ENCODE measurements at regions not wholly inside any gene's neighbourhood (a gene's known extent, or its start where the extent isn't known, plus 50 kb on each side); places are given as distances from the start of the nearest gene placed in this dataset.
A peak's percentile ranks its signal among the peaks of the same experiment; 100 is the strongest.

- no peak overlapping the region for H3K9ac ChIP-seq (ENCODE audit: low read length)
- H3K4me3 ChIP-seq (ENCODE audit: low read length), result no peak overlapping the region
- peaks cover 31% of the 10 kb centered on the region for H3K4me1 ChIP-seq (ENCODE audit: control insufficient read depth, insufficient read depth, low read length)
- no peaks in the 10 kb centered on the region for H3K36me3 ChIP-seq (ENCODE audit: control insufficient read depth, insufficient read depth, low read length, severe bottlenecking)
- no peak for DNase-seq (ENCODE audit: low read depth)
- no peaks in the 10 kb centered on the region for H3K27me3 ChIP-seq (replicated peaks; ENCODE audit: control insufficient read depth, insufficient read depth, low read length)
- H3K9me3 ChIP-seq (ENCODE audit: control insufficient read depth, low read length), result no peaks in the 10 kb centered on the region
Observed at GRCh38 chr20:40512591-40512990, 176.4 kb downstream of the MAFB start.

- H3K9ac ChIP-seq (ENCODE audit: low read length), result peak overlapping the region; percentile 36
- no peak overlapping the region for H3K4me3 ChIP-seq (ENCODE audit: low read length)
- H3K27me3 ChIP-seq (replicated peaks; ENCODE audit: control insufficient read depth, insufficient read depth, low read length), result no peaks in the 10 kb centered on the region
- no peaks in the 10 kb centered on the region for H3K9me3 ChIP-seq (ENCODE audit: control insufficient read depth, low read length)
- peaks cover 39% of the 10 kb centered on the region for H3K4me1 ChIP-seq (ENCODE audit: control insufficient read depth, insufficient read depth, low read length)
- no peak for DNase-seq (ENCODE audit: low read depth)
- H3K36me3 ChIP-seq (ENCODE audit: control insufficient read depth, insufficient read depth, low read length, severe bottlenecking), result no peaks in the 10 kb centered on the region
Observed at GRCh38 chr20:40511478-40511877, 177.6 kb downstream of the MAFB start.

GRCh38 chr20:40510622-40511021 lies 178.4 kb downstream of the MAFB start:
- Histone ChIP-seq H3K4me1 (ENCODE audit: control insufficient read depth, insufficient read depth, low read length) (peaks cover 48% of the 10 kb centered on the region), H3K4me3 (ENCODE audit: low read length) (no peak overlapping the region), H3K36me3 (ENCODE audit: control insufficient read depth, insufficient read depth, low read length, severe bottlenecking) (no peaks in the 10 kb centered on the region), H3K9me3 (ENCODE audit: control insufficient read depth, low read length) (no peaks in the 10 kb centered on the region), H3K27me3 (replicated peaks; ENCODE audit: control insufficient read depth, insufficient read depth, low read length) (no peaks in the 10 kb centered on the region), H3K9ac (ENCODE audit: low read length) (no peak overlapping the region)
- DNase-seq (ENCODE audit: low read depth), result no peak

- Histone ChIP-seq H3K9ac (ENCODE audit: low read length) (no peak overlapping the region), H3K36me3 (ENCODE audit: control insufficient read depth, insufficient read depth, low read length, severe bottlenecking) (no peaks in the 10 kb centered on the region), H3K4me3 (ENCODE audit: low read length) (no peak overlapping the region), H3K9me3 (ENCODE audit: control insufficient read depth, low read length) (no peaks in the 10 kb centered on the region), H3K27me3 (replicated peaks; ENCODE audit: control insufficient read depth, insufficient read depth, low read length) (no peaks in the 10 kb centered on the region), H3K4me1 (ENCODE audit: control insufficient read depth, insufficient read depth, low read length) (peaks cover 50% of the 10 kb centered on the region)
- DNase-seq (ENCODE audit: low read depth), result no peak
Observed at GRCh38 chr20:40508821-40509220, 180.2 kb downstream of the MAFB start.

- peaks cover 42% of the 10 kb centered on the region for H3K4me1 ChIP-seq (ENCODE audit: control insufficient read depth, insufficient read depth, low read length)
- no peak overlapping the region for H3K4me3 ChIP-seq (ENCODE audit: low read length)
- DNase-seq (ENCODE audit: low read depth), result peak; percentile 95
- no peaks in the 10 kb centered on the region for H3K36me3 ChIP-seq (ENCODE audit: control insufficient read depth, insufficient read depth, low read length, severe bottlenecking)
- H3K9ac ChIP-seq (ENCODE audit: low read length), result peak overlapping the region; percentile 70
- no peaks in the 10 kb centered on the region for H3K9me3 ChIP-seq (ENCODE audit: control insufficient read depth, low read length)
- H3K27me3 ChIP-seq (replicated peaks; ENCODE audit: control insufficient read depth, insufficient read depth, low read length), result no peaks in the 10 kb centered on the region
Observed at GRCh38 chr20:40506537-40506939, 182.5 kb downstream of the MAFB start.

GRCh38 chr20:40503119-40503518 lies 185.9 kb downstream of the MAFB start:
- DNase-seq (ENCODE audit: low read depth), result peak; percentile 7
- H3K4me1 ChIP-seq (ENCODE audit: control insufficient read depth, insufficient read depth, low read length), result peaks cover 38% of the 10 kb centered on the region
- no peaks in the 10 kb centered on the region for H3K36me3 ChIP-seq (ENCODE audit: control insufficient read depth, insufficient read depth, low read length, severe bottlenecking)

GRCh38 chr20:40502576-40502975 lies 186.5 kb downstream of the MAFB start:
- Histone ChIP-seq H3K4me3 (ENCODE audit: low read length) (no peak overlapping the region), H3K9ac (ENCODE audit: low read length) (no peak overlapping the region), H3K4me1 (ENCODE audit: control insufficient read depth, insufficient read depth, low read length) (peaks cover 38% of the 10 kb centered on the region), H3K27me3 (replicated peaks; ENCODE audit: control insufficient read depth, insufficient read depth, low read length) (no peaks in the 10 kb centered on the region), H3K9me3 (ENCODE audit: control insufficient read depth, low read length) (no peaks in the 10 kb centered on the region), H3K36me3 (ENCODE audit: control insufficient read depth, insufficient read depth, low read length, severe bottlenecking) (no peaks in the 10 kb centered on the region)
- no peak for DNase-seq (ENCODE audit: low read depth)

More at GRCh38 chr20:40503119-40503518, 185.9 kb downstream of the MAFB start:
- Histone ChIP-seq H3K9ac (ENCODE audit: low read length) (no peak overlapping the region), H3K4me3 (ENCODE audit: low read length) (no peak overlapping the region), H3K27me3 (replicated peaks; ENCODE audit: control insufficient read depth, insufficient read depth, low read length) (no peaks in the 10 kb centered on the region), H3K9me3 (ENCODE audit: control insufficient read depth, low read length) (no peaks in the 10 kb centered on the region)

- no peak overlapping the region for H3K4me3 ChIP-seq (ENCODE audit: low read length)
- H3K36me3 ChIP-seq (ENCODE audit: control insufficient read depth, insufficient read depth, low read length, severe bottlenecking), result no peaks in the 10 kb centered on the region
- DNase-seq (ENCODE audit: low read depth), result no peak
- H3K9ac ChIP-seq (ENCODE audit: low read length), result no peak overlapping the region
- H3K9me3 ChIP-seq (ENCODE audit: control insufficient read depth, low read length), result no peaks in the 10 kb centered on the region
- H3K4me1 ChIP-seq (ENCODE audit: control insufficient read depth, insufficient read depth, low read length), result peaks cover 19% of the 10 kb centered on the region
- H3K27me3 ChIP-seq (replicated peaks; ENCODE audit: control insufficient read depth, insufficient read depth, low read length), result peaks cover 2% of the 10 kb centered on the region
Observed at GRCh38 chr20:40499391-40499790, 189.6 kb downstream of the MAFB start.

GRCh38 chr20:40497899-40498691 lies 190.9 kb downstream of the MAFB start:
- no peaks in the 10 kb centered on the region for H3K36me3 ChIP-seq (ENCODE audit: control insufficient read depth, insufficient read depth, low read length, severe bottlenecking)
- no peak overlapping the region for H3K4me3 ChIP-seq (ENCODE audit: low read length)
- no peak overlapping the region for H3K9ac ChIP-seq (ENCODE audit: low read length)
- no peak for DNase-seq (ENCODE audit: low read depth)
- H3K4me1 ChIP-seq (ENCODE audit: control insufficient read depth, insufficient read depth, low read length), result peaks cover 26% of the 10 kb centered on the region
- H3K9me3 ChIP-seq (ENCODE audit: control insufficient read depth, low read length), result no peaks in the 10 kb centered on the region
- H3K27me3 ChIP-seq (replicated peaks; ENCODE audit: control insufficient read depth, insufficient read depth, low read length), result peaks cover 2% of the 10 kb centered on the region

GRCh38 chr20:40495956-40496355 lies 193.1 kb downstream of the MAFB start:
- Histone ChIP-seq H3K9ac (ENCODE audit: low read length) (no peak overlapping the region), H3K4me3 (ENCODE audit: low read length) (no peak overlapping the region), H3K4me1 (ENCODE audit: control insufficient read depth, insufficient read depth, low read length) (peaks cover 30% of the 10 kb centered on the region), H3K9me3 (ENCODE audit: control insufficient read depth, low read length) (no peaks in the 10 kb centered on the region), H3K27me3 (replicated peaks; ENCODE audit: control insufficient read depth, insufficient read depth, low read length) (peaks cover 8% of the 10 kb centered on the region), H3K36me3 (ENCODE audit: control insufficient read depth, insufficient read depth, low read length, severe bottlenecking) (no peaks in the 10 kb centered on the region)
- DNase-seq (ENCODE audit: low read depth), result no peak

GRCh38 chr20:40494248-40494647 lies 194.8 kb downstream of the MAFB start:
- Histone ChIP-seq H3K27me3 (replicated peaks; ENCODE audit: control insufficient read depth, insufficient read depth, low read length) (peaks cover 11% of the 10 kb centered on the region), H3K36me3 (ENCODE audit: control insufficient read depth, insufficient read depth, low read length, severe bottlenecking) (no peaks in the 10 kb centered on the region), H3K9ac (ENCODE audit: low read length) (no peak overlapping the region), H3K9me3 (ENCODE audit: control insufficient read depth, low read length) (no peaks in the 10 kb centered on the region), H3K4me1 (ENCODE audit: control insufficient read depth, insufficient read depth, low read length) (peaks cover 32% of the 10 kb centered on the region), H3K4me3 (ENCODE audit: low read length) (no peak overlapping the region)
- DNase-seq (ENCODE audit: low read depth), result no peak

- no peak for DNase-seq (ENCODE audit: low read depth)
- peaks cover 25% of the 10 kb centered on the region for H3K4me1 ChIP-seq (ENCODE audit: control insufficient read depth, insufficient read depth, low read length)
- peaks cover 11% of the 10 kb centered on the region for H3K27me3 ChIP-seq (replicated peaks; ENCODE audit: control insufficient read depth, insufficient read depth, low read length)
- no peak overlapping the region for H3K9ac ChIP-seq (ENCODE audit: low read length)
- H3K36me3 ChIP-seq (ENCODE audit: control insufficient read depth, insufficient read depth, low read length, severe bottlenecking), result no peaks in the 10 kb centered on the region
- no peak overlapping the region for H3K4me3 ChIP-seq (ENCODE audit: low read length)
- H3K9me3 ChIP-seq (ENCODE audit: control insufficient read depth, low read length), result no peaks in the 10 kb centered on the region
Observed at GRCh38 chr20:40493549-40493948, 195.5 kb downstream of the MAFB start.

All from adipocyte (in vitro differentiated cells).